UCSD-AML1 (cell line): ENCODE measurements at regions not wholly inside any gene's neighbourhood (a gene's known extent, or its start where the extent isn't known, plus 50 kb on each side); places are given as distances from the start of the nearest gene placed in this dataset.

ENCODE experiments used
- DNase-seq: peaks from one replicate; lab custom pipeline; 2025; ENCODE audit not compliant: unreplicated experiment; lab: John Stamatoyannopoulos, UW

DNA sequence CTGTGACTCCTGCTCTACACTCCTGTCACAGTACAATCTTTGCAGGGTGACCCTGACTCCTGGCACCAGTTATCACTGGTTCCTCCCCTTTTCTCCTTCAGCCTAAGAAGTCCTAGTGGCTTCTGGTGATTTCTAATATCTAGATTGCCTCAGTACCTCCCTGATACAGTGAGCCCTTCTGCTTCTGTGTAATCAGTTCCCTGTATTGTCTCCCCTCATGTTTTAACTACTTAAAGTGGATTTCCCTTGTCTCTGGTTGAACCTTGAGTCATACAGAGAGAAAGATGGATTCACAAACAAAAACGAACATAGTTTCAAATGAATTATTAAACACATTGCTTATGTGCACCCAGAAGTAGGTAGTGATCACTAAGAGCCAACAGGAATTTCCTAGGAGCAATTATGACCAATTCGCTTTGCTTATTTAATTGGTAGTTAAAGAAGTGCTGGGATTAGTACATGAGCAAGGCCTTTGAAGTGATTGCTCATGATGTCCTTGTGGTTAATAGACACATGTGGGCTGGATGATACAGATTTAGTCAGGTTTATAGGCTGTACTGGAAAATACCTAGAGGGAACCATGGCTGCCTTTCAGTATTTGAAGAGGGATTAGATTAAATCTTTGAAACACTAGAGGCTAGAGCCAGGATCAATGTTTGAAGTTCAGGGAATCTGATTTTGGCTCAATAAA, 145.8 kb upstream of the MEF2C start:
- DNase-seq = no peak

DNA sequence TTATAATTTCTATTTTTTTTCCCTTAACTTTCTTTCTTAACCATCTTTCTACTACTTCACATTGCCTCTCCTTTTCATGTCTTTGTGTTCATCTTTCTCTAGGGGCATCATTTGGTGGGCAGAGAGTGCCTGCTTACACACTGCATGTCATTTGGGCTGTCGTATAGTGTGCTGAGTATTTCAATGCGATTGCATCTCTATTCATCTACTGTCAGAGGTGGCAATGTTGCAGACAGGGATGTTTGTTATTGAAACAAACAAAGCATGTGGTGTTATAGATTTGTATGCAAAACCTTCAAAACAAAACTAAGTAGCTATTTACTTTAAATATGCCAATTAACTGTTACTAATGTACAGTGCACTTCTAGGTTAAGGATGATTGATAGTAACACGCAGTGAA, 141.1 kb upstream of the MEF2C start:
- no peak for DNase-seq

DNA sequence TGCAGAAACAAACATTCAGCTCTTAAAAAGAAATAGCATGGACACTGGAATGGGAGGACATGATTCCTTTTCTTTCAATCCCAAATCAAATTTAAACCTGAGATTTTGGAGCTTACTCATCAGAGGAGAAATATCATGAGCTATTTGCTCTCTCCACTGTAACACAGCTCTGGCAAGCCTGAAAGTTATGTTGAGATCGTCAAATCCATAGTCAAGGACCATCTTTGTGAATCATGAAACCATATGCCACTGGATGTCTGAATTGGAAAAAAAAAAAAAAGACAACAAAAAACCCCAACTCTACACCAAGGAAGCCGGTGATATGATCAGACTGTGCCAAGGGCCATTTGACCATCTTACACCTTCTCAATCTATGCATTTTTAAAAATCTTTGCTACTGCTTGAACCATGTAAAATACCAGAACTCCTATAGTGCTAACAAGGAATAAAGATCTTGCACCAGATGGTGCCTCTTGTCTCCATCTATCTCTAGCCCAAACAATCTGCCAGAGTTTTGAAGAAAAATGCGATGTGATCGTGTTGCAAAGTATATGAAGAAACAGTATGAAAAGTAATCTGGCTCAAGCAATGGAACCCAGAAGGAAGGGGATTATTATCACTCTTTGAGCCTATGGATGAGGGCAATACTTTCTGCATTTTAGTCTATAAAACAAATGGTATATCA, 138.1 kb upstream of the MEF2C start:
- no peak for DNase-seq

DNA sequence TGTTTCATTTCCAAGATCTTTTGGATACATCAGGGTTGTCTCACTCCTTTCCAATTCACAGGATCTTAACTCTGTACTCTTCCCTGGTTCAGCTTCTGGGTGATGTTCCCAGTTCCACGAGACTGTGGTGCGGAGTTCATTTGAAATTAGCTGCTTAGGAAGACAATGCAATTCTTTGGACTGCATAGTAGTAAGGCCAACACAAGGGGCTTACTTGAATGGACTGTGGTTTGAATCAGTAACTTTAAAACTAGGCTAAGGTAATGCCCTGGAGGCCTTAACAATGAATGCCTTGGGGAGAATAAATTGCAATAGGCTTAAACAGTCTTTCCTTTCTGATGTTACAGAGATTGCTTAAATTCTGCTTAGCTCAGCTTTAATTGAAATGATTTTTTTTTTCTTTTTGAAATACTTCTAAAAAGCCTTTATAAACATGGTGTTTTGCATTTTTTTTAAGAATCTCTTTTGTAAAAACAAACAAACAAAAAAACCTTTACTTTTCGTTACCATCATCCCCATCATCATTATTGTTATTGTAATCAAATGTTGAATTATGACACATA, 133.8 kb upstream of the MEF2C start:
- no peak for DNase-seq

DNA sequence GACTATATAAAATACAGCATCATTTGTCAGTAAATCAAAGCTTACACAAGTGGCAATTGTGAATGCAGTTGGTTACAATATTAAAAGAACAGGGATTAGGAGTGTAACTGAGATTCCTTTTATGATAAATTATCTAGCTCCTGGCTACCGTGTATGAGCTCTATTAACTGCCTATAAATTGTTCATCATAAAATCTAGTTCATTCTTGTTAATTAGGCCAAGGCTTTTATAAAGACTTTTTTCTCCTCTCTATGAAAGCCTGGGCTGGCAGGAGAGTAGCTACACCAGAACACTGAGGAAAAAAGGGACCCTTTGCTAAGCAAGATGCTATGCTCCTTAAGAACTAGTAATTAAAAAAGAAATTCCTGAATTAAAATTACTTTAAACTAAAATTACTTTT, 132.4 kb upstream of the MEF2C start:
- no peak for DNase-seq

DNA sequence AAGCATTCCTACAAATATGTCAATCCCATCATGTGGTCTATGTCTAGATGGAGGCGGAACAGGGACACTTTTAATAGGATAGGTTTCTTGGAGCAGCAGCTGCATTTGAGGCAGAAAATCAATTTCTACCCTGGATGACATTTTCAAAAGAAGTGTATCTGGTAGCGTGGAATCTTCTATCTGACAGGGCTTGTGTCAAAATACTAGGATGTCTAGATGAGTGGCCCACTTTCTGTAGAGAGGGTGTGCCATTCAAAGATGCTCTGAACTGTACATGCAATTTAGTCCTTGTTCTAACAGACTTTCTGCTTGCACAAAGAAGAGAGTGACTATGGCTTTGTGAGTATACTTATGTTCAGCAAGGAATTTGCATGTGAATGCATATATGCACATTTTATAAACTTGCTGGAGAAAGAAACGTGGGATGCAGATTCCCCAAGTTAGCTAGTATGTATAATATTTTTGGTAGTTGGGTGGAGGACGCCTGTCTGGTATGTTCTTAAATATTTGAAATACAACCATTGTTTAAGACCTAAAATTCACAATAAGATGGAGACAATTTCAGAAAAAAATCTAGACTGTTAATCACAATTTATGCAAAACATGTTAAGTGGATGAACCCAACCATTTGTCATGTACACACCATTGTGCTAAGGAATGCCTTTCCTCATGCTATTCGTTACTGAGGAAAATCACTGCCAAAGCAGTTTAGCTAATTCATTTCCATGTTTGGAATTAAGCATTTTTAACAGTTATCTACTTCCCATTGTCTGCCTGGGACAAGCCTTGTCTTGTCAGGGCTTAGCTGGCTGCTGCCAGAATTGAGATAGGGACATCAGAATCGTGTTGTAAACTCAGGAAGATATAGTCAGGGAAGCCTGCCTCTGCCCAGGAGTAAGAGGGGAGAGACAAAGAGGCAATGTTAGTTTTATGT, 129.1 kb upstream of the MEF2C start:
- DNase-seq = no peak

DNA sequence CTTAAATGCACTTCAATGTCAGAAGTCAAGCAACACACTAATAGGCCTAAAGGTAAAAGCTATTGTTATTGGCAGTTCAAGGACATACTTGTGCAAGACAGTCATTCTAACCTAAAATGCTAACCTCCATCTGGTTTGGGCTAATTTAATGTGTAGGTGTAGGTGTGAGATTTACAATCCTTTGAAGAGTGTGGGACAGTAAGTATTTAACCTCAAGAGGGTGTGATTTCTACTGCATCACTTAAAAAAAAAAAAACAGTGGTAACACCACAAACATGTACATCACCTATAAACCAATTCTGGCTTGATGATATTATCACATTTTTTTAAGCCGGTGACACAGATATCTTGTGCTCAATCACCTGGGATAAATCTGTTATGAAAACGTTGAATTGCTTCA, 127.5 kb upstream of the MEF2C start:
- DNase-seq = no peak

DNA sequence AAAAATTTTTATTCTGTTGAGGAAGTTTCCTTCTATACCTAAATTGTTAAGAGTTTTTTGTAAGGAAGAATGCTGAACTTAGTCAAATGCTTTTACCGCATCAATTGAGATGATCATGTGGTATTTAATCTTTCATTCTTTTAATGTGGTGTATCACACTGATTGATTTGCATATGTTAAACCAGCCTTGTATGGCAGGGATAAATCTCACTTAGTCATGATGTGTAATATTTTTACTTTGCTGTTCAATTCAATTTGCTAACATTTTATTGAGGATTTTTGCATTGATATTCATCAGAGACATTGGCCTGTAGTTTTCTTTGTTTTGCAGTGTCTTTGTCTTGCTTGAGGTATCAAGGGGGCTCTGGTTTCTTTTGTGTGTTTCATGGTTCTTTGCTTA, 125.3 kb upstream of the MEF2C start:
- no peak for DNase-seq

DNA sequence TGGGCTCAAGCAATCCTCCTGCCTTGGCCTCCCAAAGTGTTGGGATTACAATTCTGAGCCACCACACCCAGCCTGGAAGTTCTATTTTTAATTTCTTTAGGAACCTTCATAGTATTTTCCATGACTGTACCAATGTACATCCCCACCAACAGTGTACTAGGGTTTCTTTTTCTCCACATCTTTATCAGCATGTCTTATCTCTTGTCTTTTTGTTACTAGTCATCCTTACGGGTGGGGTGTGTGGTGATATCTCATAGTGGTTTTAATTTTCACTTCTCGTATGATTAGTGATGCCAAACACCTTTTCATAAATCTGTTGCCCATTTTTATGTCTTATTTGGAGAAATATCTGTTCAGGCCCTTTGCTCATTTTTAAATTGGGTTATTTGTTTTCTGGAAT, 123.0 kb upstream of the MEF2C start:
- no peak for DNase-seq

DNA sequence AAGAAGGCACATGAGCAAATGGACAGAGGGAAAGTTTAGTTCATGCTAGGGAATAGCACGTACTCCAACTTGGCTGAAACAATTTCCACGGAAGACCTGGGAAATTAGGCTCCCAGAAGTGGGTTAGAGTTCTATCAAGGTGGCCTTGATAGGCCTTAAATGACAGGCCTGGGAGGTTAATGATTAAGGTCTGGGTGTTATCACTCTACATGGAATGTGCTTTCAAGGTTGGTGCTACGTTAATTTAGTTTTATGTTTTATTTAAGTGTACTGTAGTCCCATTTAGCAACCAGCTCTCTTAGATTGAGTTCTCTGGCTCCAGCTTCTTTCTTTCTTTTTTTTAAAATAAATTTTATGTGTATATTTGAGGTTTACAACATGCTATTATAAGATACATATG, 121.4 kb upstream of the MEF2C start:
- no peak for DNase-seq

DNA sequence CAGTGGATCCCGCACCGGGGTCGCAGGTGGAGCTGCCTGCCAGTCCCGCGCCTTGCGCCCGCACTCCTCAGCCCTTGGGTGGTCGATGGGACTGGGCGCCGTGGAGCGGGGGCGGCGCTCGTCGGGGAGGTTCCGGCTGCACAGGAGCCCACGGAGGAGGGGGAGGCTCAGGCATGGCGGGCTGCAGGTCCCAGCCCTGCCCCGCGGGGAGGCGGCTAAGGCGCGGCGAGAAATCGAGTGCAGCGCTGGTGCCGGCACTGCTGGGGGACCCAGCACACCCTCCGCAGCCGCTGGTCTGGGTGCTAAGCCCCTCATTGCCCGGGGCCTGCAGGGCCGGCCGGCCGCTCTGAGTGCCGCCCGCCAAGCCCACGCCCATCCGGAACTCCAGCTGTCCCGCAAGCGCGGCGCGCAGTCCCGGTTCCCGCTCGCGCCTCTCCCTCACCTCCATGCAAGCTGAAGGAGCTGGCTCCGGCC, 120.6 kb upstream of the MEF2C start:
- DNase-seq = no peak

DNA sequence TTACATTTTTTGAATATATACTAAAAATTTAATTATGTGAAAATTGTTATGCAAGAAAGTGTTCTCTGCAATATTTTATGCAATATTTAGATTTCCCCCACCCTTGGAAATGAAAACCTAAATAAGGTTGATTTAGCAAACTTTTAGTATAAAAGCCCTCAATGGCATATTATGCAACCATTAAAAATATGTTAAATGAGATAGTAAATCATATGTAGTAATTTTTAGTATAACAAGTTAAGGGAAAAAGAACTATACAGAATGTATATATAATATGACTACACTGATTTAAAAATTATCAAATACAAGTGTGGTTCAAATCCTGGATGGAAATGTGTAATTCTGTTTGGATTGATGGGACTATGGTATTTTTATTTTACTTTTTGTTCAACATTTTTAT, 116.9 kb upstream of the MEF2C start:
- DNase-seq = no peak

DNA sequence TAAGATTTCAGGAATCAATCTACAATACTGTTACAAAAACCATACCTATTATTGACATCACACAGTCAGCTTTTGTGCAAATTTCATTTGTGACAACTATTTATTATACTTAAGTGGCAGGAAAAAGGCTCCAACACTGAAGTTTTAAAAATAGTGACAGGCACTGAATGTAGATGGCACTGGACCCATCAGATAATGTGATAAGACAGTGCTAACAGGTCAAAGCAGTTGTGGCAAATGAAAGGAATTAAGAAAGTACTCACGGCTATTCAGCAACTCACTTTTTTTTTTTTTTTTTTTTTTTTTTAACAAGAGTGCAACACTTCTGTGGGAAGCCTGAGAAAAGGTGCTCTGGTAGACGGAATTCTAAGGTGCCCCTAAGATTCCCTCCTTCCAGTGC, 115.0 kb upstream of the MEF2C start:
- no peak for DNase-seq

DNA sequence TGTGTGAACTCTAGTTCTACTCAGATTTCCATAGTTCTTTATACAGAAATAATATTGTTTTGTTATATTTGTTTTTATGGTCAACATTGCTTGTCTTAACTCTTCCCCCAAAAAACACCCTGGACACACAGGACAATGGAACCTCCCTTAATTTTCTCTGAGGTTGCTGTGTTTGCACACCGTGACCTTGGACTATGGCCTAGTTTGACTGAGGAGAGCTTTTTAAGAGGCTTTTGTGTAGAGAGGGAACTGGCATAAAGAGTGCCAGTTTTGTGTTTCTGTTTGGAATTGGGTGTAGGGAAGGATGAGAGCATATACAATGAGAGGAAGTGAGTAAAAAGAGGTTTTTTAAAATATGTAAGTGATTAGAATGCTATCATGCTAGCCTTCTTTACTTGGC, 101.1 kb upstream of the MEF2C start:
- no peak for DNase-seq

DNA sequence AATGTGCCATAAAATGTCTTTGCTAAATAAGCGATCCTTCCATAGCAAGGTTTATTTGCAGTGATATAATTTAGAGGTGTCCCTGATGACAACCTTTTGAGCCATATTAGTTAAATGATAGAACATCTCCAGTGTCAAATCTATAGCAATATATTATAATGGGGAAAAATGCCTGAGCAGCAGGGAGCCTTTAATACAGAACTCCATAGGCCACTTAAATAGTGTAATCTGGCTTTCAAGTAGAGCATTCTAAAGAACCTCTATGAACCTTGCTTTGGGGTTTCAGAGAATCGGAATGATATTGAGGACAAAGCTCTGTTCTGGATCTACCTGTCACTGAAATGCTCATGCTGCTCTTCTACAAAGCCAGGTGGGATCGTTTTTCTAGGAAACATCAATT, 96.7 kb upstream of the MEF2C start:
- DNase-seq = no peak

DNA sequence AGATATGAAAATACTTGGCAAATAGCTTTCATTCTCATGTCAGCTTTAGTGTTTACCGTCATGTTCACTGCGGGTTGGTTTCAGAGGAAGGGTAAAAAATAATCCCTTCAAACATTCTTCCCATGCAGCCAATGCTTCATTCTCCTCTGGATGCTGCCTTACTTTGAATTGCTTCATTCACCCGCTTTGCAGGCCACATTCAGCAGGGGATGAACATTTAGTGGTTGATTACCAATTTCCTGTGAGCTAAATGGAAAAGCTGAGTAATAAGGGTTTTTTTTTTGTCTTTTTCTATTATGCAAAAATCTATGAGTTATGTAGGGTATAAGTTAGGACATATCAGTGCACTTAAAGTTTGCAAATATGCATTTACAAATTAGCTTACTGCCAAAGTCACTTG, 96.3 kb upstream of the MEF2C start:
- peak; percentile 14 for DNase-seq

DNA sequence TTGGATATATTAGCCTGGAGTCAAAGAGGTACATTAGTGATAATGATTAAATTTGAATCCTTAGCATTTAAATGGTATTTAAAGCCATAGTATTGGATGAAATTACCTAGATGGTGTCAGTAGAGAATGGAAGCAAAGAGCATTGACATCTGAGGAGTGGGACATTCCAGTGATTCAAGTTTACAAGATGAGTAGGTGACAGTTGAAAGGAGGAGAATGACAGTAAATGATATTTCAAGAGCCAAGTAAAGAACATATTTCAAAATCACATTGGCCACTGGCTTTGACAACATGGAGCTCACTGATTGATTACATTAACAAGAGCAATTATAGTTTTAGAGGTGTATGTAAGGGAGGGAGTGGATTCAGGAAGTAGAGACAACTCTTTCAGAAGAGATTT, 93.9 kb upstream of the MEF2C start:
- no peak for DNase-seq

DNA sequence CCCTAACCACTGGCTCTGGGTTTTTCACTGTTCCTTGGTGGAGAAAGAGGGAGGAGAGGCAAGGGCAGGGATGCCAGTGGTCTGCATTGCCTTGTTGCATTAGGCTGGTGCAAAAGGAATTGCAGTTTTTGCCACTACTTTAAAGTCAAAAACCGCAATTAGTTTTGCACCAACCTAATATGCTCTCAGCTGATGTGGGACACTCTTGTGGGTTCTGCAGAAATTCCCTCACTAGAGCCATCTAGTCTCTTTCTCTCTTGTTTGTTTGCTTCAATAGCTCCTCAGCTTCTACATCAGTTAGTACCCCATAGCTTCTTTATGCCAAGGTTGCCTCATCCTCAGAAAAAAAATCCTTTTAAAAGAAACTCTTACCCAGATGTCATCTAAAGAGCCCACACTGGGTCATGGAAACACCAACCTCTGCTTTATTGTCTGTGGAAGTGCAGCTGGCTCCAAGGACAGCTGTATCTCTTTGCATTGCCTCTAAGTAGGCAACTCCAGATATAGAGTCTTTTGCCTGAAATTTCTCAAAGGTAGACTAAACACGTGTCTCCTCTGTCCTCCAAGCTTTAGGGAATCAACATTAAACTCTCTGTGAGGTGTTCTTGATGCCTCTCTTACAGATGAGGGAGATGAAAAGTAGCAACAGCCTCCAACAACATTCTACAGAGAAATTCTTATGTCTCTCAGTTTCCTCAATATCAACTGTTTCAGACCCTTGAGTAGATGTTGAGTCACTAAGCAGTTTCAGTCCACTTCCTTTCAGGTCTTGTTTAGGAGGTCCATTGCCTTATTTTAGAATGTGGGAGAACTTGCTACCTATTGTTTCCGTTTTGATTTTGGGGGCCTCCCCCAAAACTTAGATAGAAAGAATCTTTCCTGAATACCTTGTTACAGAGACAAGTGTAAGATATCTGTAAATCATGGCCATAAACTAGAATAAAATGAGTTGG, 84.9 kb upstream of the MEF2C start:
- no peak for DNase-seq

DNA sequence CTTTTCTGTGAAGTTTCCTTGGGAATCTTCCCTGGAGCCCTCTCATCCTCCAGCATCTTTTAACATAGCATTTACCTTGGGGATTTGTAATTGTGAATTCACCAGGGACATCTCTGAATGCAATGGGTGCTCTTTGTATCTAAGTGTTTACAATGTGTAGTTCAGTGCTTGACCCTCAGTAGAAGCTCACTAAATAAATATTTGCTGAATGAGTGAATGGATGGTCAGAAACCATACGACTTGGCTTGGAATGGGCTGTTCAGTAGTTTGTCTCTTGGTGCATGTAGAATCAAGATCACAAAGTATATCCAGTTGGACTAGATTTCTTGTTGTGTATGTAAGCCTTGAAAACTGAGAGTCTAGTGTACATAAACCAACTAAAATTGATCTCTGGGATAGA, 81.8 kb upstream of the MEF2C start:
- DNase-seq = no peak

DNA sequence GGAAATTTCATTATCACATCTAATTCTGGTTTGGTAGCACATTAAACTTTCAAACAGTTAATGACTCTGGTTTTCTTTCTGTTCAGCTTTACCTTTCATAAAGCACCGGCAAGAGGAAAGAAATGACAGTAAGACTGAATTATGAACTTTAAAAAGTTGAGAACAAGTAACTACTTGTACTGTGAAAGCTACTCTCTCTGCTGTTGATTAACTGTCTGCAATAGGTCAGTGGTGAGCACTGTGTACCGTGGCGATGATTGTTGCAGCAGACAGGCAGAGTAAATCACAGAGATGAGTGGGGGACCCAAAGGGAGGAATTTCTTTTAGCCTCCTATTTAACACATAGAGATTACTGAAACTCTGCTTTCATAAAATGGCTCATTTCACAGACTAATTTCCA, 74.0 kb upstream of the MEF2C start:
- no peak for DNase-seq
